ENCODE measurements at regions not wholly inside any gene's neighbourhood (a gene's known extent, or its start where the extent isn't known, plus 50 kb on each side); places are given as distances from the start of the nearest gene placed in this dataset.

DNA sequence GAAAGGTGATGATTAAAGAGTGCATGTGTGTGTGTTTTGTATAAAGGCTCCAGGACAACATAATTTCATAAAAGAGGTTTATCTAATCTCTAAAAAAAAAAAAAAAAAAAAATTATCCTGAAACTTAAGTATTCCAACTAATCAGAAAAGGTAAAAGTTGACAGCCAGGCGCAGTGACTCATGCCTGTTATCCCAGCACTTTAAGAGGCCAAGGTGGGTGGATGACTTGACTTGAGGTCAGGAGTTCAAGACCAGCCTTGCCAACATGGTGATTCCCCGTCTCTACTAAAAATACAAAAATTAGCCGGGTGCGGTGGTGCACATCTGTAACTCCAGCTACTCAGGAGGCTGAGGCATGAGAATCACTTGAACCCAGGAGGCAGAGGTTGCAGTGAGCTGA is 632.7 kb upstream of the CHORDC1 start:
- 93% methylated on average over 4 of the region's 4 CpGs for WGBS
- H3K4me1 ChIP-seq = no peaks in the 10 kb centered on the region
- intact Hi-C loops (cut with DNase I) = no loop called here
- no peak overlapping the region for H3K4me3 ChIP-seq
- H3K27ac ChIP-seq (replicated peaks in 1 of 4) = no peak overlapping the region
- no peaks in the 10 kb centered on the region for H3K9me3 ChIP-seq
- H3K36me3 ChIP-seq = no peaks in the 10 kb centered on the region
- no peaks in the 10 kb centered on the region for H3K27me3 ChIP-seq
- DNase-seq (ENCODE audit: extremely low spot score) = no peak
- TF ChIP-seq EP300 (IDR thresholded peaks at IDR 0.05) (no peak), POLR2AphosphoS5 (IDR thresholded peaks at IDR 0.05) (no peak), POLR2A (IDR thresholded peaks at IDR 0.05; ENCODE audit: low read depth) (no peak)
- TF ChIP-seq, protein P1, sequence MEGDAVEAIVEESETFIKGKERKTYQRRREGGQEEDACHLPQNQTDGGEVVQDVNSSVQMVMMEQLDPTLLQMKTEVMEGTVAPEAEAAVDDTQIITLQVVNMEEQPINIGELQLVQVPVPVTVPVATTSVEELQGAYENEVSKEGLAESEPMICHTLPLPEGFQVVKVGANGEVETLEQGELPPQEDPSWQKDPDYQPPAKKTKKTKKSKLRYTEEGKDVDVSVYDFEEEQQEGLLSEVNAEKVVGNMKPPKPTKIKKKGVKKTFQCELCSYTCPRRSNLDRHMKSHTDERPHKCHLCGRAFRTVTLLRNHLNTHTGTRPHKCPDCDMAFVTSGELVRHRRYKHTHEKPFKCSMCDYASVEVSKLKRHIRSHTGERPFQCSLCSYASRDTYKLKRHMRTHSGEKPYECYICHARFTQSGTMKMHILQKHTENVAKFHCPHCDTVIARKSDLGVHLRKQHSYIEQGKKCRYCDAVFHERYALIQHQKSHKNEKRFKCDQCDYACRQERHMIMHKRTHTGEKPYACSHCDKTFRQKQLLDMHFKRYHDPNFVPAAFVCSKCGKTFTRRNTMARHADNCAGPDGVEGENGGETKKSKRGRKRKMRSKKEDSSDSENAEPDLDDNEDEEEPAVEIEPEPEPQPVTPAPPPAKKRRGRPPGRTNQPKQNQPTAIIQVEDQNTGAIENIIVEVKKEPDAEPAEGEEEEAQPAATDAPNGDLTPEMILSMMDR (IDR thresholded peaks at IDR 0.05) = no peak

DNA sequence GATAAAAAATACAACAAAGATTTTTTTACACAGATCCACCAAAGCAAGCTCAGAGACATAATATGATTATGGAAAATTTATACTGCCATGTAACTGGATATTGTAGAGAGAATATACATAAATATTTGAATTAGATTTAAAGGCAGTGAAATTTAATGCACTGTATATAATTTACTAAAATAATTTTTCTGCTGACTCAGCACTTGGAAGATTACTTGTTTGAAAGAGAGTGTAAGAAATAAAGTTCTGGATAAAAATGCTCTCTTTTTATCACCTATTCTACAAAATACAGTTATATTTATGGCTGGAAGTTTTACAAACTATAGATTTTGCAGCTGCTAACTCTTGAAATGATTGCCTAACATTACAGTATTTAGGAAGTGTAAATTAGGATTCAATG is 628.3 kb upstream of the CHORDC1 start:
- Histone ChIP-seq H3K27me3 (no peaks in the 10 kb centered on the region), H3K9me3 (no peaks in the 10 kb centered on the region), H3K27ac (replicated peaks in 1 of 4) (no peak overlapping the region), H3K36me3 (no peaks in the 10 kb centered on the region), H3K4me3 (no peak overlapping the region), H3K4me1 (no peaks in the 10 kb centered on the region)
- intact Hi-C loops (cut with DNase I) = no loop called here
- TF ChIP-seq, protein P1 (IDR thresholded peaks at IDR 0.05) = no peak
- TF ChIP-seq EP300 (IDR thresholded peaks at IDR 0.05) = no peak
- no peak for TF ChIP-seq POLR2AphosphoS5 (IDR thresholded peaks at IDR 0.05)
- no peak for TF ChIP-seq POLR2A (IDR thresholded peaks at IDR 0.05; ENCODE audit: low read depth)
- no peak for DNase-seq (ENCODE audit: extremely low spot score)

- H3K27me3 ChIP-seq = no peaks in the 10 kb centered on the region
- 95% methylated on average over 4 of the region's 4 CpGs for WGBS
- no peak overlapping the region for H3K4me3 ChIP-seq
- TF ChIP-seq EP300 (IDR thresholded peaks at IDR 0.05) = no peak
- TF ChIP-seq, protein P1 (IDR thresholded peaks at IDR 0.05) = no peak
- TF ChIP-seq POLR2A (IDR thresholded peaks at IDR 0.05; ENCODE audit: low read depth) = no peak
- TF ChIP-seq POLR2AphosphoS5 (IDR thresholded peaks at IDR 0.05) = no peak
- H3K27ac ChIP-seq (replicated peaks in 1 of 4) = no peak overlapping the region
- H3K36me3 ChIP-seq = no peaks in the 10 kb centered on the region
- H3K9me3 ChIP-seq = no peaks in the 10 kb centered on the region
- DNase-seq (ENCODE audit: extremely low spot score) = no peak
- H3K4me1 ChIP-seq = no peaks in the 10 kb centered on the region
- intact Hi-C loops (cut with DNase I) = no loop called here
Measured at GRCh38 chr11:90849312-90849711, 626.5 kb upstream of the CHORDC1 start.

DNA sequence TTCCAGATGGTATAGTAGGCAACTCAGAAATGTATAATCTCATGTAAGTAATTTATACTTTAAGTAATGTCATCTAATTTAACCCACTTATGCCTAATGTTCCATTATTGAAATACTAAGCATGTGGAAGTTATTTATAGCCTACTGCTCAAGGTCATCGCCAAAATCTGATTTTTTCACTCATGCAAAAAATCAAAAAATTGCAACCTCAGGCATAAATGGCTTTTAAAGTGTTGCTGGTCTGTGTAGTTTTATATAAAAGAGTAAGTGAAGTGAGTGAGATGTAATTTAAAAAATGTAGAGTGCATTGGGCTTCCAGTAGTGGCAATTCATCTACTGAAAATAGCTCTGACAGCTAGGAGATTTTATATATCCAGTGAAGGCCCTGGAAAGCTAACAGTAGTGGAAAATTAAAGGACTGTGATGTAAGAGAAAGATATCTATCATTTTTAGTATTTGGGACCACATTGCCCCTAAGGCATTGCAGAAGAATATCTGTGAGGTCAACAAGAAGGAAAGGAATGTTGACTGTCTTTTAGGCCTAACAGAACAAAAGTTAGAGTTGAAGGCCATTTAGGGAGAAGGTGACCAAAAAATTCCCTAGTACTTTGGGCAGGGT is 624.5 kb upstream of the CHORDC1 start:
- WGBS = 70% methylated on average over 1 of the region's 1 CpG
- TF ChIP-seq, protein P1 (IDR thresholded peaks at IDR 0.05) = no peak
- TF ChIP-seq EP300 (IDR thresholded peaks at IDR 0.05) (no peak), POLR2A (IDR thresholded peaks at IDR 0.05; ENCODE audit: low read depth) (no peak), POLR2AphosphoS5 (IDR thresholded peaks at IDR 0.05) (no peak)

GRCh38 chr11:90846628-90847027 is 623.8 kb upstream of the CHORDC1 start:
- no peak for DNase-seq (ENCODE audit: extremely low spot score)
- Histone ChIP-seq H3K36me3 (no peaks in the 10 kb centered on the region), H3K4me1 (no peaks in the 10 kb centered on the region), H3K9me3 (no peaks in the 10 kb centered on the region), H3K4me3 (no peak overlapping the region), H3K27me3 (no peaks in the 10 kb centered on the region), H3K27ac (replicated peaks in 1 of 4) (no peak overlapping the region)
- 69% methylated on average over 3 of the region's 3 CpGs for WGBS
- intact Hi-C loops (cut with DNase I) = no loop called here
- no peak for TF ChIP-seq EP300 (IDR thresholded peaks at IDR 0.05)
- no peak for TF ChIP-seq POLR2A (IDR thresholded peaks at IDR 0.05; ENCODE audit: low read depth)
- TF ChIP-seq, protein P1 (IDR thresholded peaks at IDR 0.05) = no peak
- TF ChIP-seq POLR2AphosphoS5 (IDR thresholded peaks at IDR 0.05) = no peak

More for the DNA sequence above, 624.5 kb upstream of the CHORDC1 start:
- no peak for DNase-seq (ENCODE audit: extremely low spot score)
- H3K27me3 ChIP-seq = no peaks in the 10 kb centered on the region
- H3K4me1 ChIP-seq = no peaks in the 10 kb centered on the region
- intact Hi-C loops (cut with DNase I) = no loop called here
- H3K4me3 ChIP-seq = no peak overlapping the region
- no peak overlapping the region for H3K27ac ChIP-seq (replicated peaks in 1 of 4)
- H3K9me3 ChIP-seq = no peaks in the 10 kb centered on the region
- no peaks in the 10 kb centered on the region for H3K36me3 ChIP-seq
